IMR-90 (cell line): ENCODE measurements at regions not wholly inside any gene's neighbourhood (a gene's known extent, or its start where the extent isn't known, plus 50 kb on each side); places are given as distances from the start of the nearest gene placed in this dataset.

Experiments
- ATAC-seq: fragments of 200-7000 bp; cut with Tn5 transposase; 2 replicates; pipeline ENCODE4 v1.9.1; 2020; ENCODE audit warnings: low read depth, mild to moderate bottlenecking, moderate library complexity
- BruUV-seq: library from RNA; stranded (reverse); fragments of 400-500 nt; replicated peaks from 2 replicates; lab custom pipeline; 2021; lab: Mats Ljungman, UMichigan
- CTCF ChIA-PET: fragments of 300-600 bp; formaldehyde crosslinking; extraction: SDS; loops from one replicate; lab custom pipeline; 2021; ENCODE audit warnings: antibody characterized with exemption; lab: Yijun Ruan, JAX
- POLR2A ChIA-PET: fragments of 300-600 bp; sonication (Branson Sonifier 250); formaldehyde crosslinking; loops from one replicate; lab custom pipeline; 2022; ENCODE audit warnings: antibody characterized with exemption; ENCODE audit not compliant: unreplicated experiment; lab: Charles Lee
- DNase-seq: peaks from one replicate; pipeline ENCODE4 v3.0.0; 2013
- H2AFZ ChIP-seq: replicated peaks from 2 replicates; pipeline ENCODE3; 2013; ENCODE audit warnings: low read length, mild to moderate bottlenecking; ENCODE audit not compliant: poor library complexity
- H2AK5ac ChIP-seq: 2 replicates; pipeline ENCODE4 v1.6.1; 2013; ENCODE audit warnings: low read depth, low read length, inconsistent platforms
- H2AK9ac ChIP-seq: replicated peaks from 2 replicates; pipeline ENCODE3; 2013; ENCODE audit warnings: mild to moderate bottlenecking, low read depth, low read length, moderate library complexity; ENCODE audit not compliant: poor library complexity
- H2BK120ac ChIP-seq: 2 replicates; pipeline ENCODE4 v1.6.1; 2013; ENCODE audit warnings: low read depth, low read length, inconsistent platforms
- H2BK15ac ChIP-seq: 3 replicates; pipeline ENCODE4 v1.6.1; 2013; ENCODE audit warnings: low read depth, low read length, inconsistent platforms
- H2BK20ac ChIP-seq: 2 replicates; pipeline ENCODE4 v1.6.1; 2013; ENCODE audit warnings: low read depth, mild to moderate bottlenecking, inconsistent platforms, low read length, moderate library complexity
- H2BK5ac ChIP-seq: 2 replicates; pipeline ENCODE4 v1.6.1; 2013; ENCODE audit warnings: mild to moderate bottlenecking, low read depth, low read length, inconsistent platforms; ENCODE audit not compliant: poor library complexity, severe bottlenecking
- H3K14ac ChIP-seq: replicated peaks from 2 replicates; pipeline ENCODE4 v1.6.1; 2013; ENCODE audit warnings: low read depth, low read length, inconsistent platforms
- H3K18ac ChIP-seq: 2 replicates; pipeline ENCODE4 v1.6.1; 2013; ENCODE audit warnings: low read depth, low read length, control low read depth
- H3K23ac ChIP-seq: 2 replicates; pipeline ENCODE4 v1.6.1; 2013; ENCODE audit warnings: low read depth, low read length, inconsistent platforms
- H3K27ac ChIP-seq: 2 replicates; pipeline ENCODE4 v1.5.1; 2013; ENCODE audit warnings: mild to moderate bottlenecking, control low read depth, low read length; ENCODE audit not compliant: insufficient read depth
- H3K27me3 ChIP-seq: 2 replicates; pipeline ENCODE4 v1.6.1; 2013; ENCODE audit warnings: low read length; ENCODE audit not compliant: control insufficient read depth, insufficient read depth
- H3K36me3 ChIP-seq: 2 replicates; pipeline ENCODE4 v1.6.1; 2013; ENCODE audit warnings: low read length, mixed read lengths; ENCODE audit not compliant: control insufficient read depth, insufficient read depth
- H3K4ac ChIP-seq: 2 replicates; pipeline ENCODE4 v1.6.1; 2013; ENCODE audit warnings: low read depth, low read length, inconsistent platforms
- H3K4me1 ChIP-seq: 2 replicates; pipeline ENCODE4 v1.6.1; 2013; ENCODE audit warnings: low read length, mixed read lengths; ENCODE audit not compliant: control insufficient read depth, insufficient read depth
- H3K4me2 ChIP-seq: 2 replicates; pipeline ENCODE4 v1.6.1; 2013; ENCODE audit warnings: low read depth, mild to moderate bottlenecking, control low read depth, low read length, moderate library complexity
- H3K4me3 ChIP-seq: 2 replicates; pipeline ENCODE4 v1.5.1; 2013; ENCODE audit warnings: low read depth, mild to moderate bottlenecking, control low read depth, low read length, moderate library complexity; ENCODE audit not compliant: insufficient read depth
- H3K56ac ChIP-seq: 2 replicates; pipeline ENCODE4 v1.6.1; 2013; ENCODE audit warnings: low read length, inconsistent platforms; ENCODE audit not compliant: insufficient read depth; ENCODE audit errors: extremely low read depth
- H3K79me1 ChIP-seq, 2 experiments: 2 replicates each; pipeline ENCODE4 v1.6.1; 2013; ENCODE audit warnings: low read length in 2 of 2, inconsistent platforms in 1 of 2, low read depth in 1 of 2
- H3K9ac ChIP-seq: 2 replicates; pipeline ENCODE4 v1.6.1; 2013; ENCODE audit warnings: low read depth, low read length, control low read depth
- H3K9me1 ChIP-seq: 2 replicates; pipeline ENCODE4 v1.6.1; 2013; ENCODE audit warnings: low read length, inconsistent platforms; ENCODE audit not compliant: insufficient read depth
- H3K9me3 ChIP-seq: 2 replicates; pipeline ENCODE4 v1.6.1; 2013; ENCODE audit warnings: low read length; ENCODE audit not compliant: control insufficient read depth, insufficient read depth
- H4K20me1 ChIP-seq: 2 replicates; pipeline ENCODE4 v1.6.1; 2013; ENCODE audit warnings: low read length, inconsistent platforms; ENCODE audit not compliant: insufficient read depth
- H4K5ac ChIP-seq: 2 replicates; pipeline ENCODE4 v1.6.1; 2013; ENCODE audit warnings: mild to moderate bottlenecking, low read depth, low read length, control low read depth
- H4K8ac ChIP-seq, 2 experiments: 2 replicates each; pipeline ENCODE4 v1.6.1; 2013; ENCODE audit warnings: low read depth in 2 of 2, low read length in 2 of 2, control low read depth in 1 of 2, inconsistent platforms in 1 of 2
- H4K91ac ChIP-seq: 2 replicates; pipeline ENCODE4 v1.6.1; 2013; ENCODE audit warnings: low read depth, low read length, inconsistent platforms; ENCODE audit not compliant: insufficient read depth
- BHLHE40 ChIP-seq: fragments of 150-350 bp; IDR thresholded peaks from 2 replicates; pipeline ENCODE4 v1.6.1; 2016; ENCODE audit warnings: mild to moderate bottlenecking, low read depth, low read length
- CEBPB ChIP-seq: IDR thresholded peaks from 2 replicates; pipeline ENCODE4 v1.6.1; 2012; ENCODE audit warnings: low read depth, low read length, improper control_type of control experiment
- CHD1 ChIP-seq: IDR thresholded peaks from 2 replicates; pipeline ENCODE4 v1.6.1; 2012; ENCODE audit warnings: low read depth, low read length, improper control_type of control experiment
- MAZ ChIP-seq: IDR thresholded peaks from 2 replicates; pipeline ENCODE4 v1.6.1; 2012; ENCODE audit warnings: low read depth, mild to moderate bottlenecking, low read length, improper control_type of control experiment, moderate library complexity, borderline replicate concordance
- MXI1 ChIP-seq: IDR thresholded peaks from 2 replicates; pipeline ENCODE4 v1.6.1; 2012; ENCODE audit warnings: low read depth, mild to moderate bottlenecking, low read length, moderate library complexity, borderline replicate concordance
- NFE2L2 ChIP-seq: fragments of 150-350 bp; IDR thresholded peaks from 2 replicates; pipeline ENCODE4 v1.6.1; 2016; ENCODE audit warnings: low read depth, mild to moderate bottlenecking, low read length
- RAD21 ChIP-seq: IDR thresholded peaks from 2 replicates; pipeline ENCODE4 v1.6.1; 2012; ENCODE audit warnings: low read length, improper control_type of control experiment
- RCOR1 ChIP-seq: IDR thresholded peaks from 2 replicates; pipeline ENCODE4 v1.6.1; 2012; ENCODE audit warnings: mild to moderate bottlenecking, low read length, improper control_type of control experiment; ENCODE audit not compliant: insufficient replicate concordance
- RFX5 ChIP-seq: IDR thresholded peaks from 2 replicates; pipeline ENCODE4 v1.8.0; 2012; ENCODE audit warnings: low read depth, mild to moderate bottlenecking, low read length, moderate library complexity
- SMC3 ChIP-seq: fragments of 150-350 bp; IDR thresholded peaks from 2 replicates; pipeline ENCODE4 v1.6.1; 2016; ENCODE audit warnings: low read depth, mild to moderate bottlenecking, antibody characterized with exemption, low read length, moderate library complexity
- WGBS, 2 experiments: methylation state at CpG; one replicate each; pipeline versions ENCODE4 v1.1.5 to v1.1.7; 2013; ENCODE audit warnings: missing lambda C conversion rate in 2 of 2; ENCODE audit not compliant: insufficient read length in 1 of 2; ENCODE audit errors: extremely low coverage in 2 of 2; 5-methylcytosine and 5-hydroxymethylcytosine counted together
- dilution Hi-C: fragments of 300-500 bp; cut with HindIII; formaldehyde crosslinking; loops from one replicate; pipeline ENCODE4 v1.14.3; 2018; ENCODE audit warnings: low sequenced_read_pairs; ENCODE audit not compliant: unreplicated experiment
- in situ Hi-C: fragments of 300-500 bp; cut with MboI; formaldehyde crosslinking; loops from 3 replicates; pipeline ENCODE4 v1.14.3; 2019; ENCODE audit warnings: low sequenced_read_pairs, inconsistent platforms, mixed read lengths
- intact Hi-C: fragments of 100-400 bp; cut with micrococcal nuclease; formaldehyde crosslinking; loops from 2 replicates; pipeline ENCODE4 v1.10.0; 2022
- TF ChIP-seq, protein P1 (sequence below): fragments of 150-350 bp; IDR thresholded peaks from 2 replicates; pipeline ENCODE4 v1.6.1; 2016; ENCODE audit warnings: low read depth, mild to moderate bottlenecking, low read length, moderate library complexity, borderline replicate concordance
- TF ChIP-seq, protein P2 (sequence below): conservative IDR thresholded peaks from 2 replicates; pipeline ENCODE4 v1.5.1; 2012; ENCODE audit warnings: mild to moderate bottlenecking, low read depth, low read length, improper control_type of control experiment
- TF ChIP-seq, protein P3 (sequence below): fragments of 150-350 bp; IDR thresholded peaks from 2 replicates; pipeline ENCODE4 v1.6.1; 2017; ENCODE audit warnings: mild to moderate bottlenecking, antibody characterized with exemption, low read length, low read depth

DNA sequence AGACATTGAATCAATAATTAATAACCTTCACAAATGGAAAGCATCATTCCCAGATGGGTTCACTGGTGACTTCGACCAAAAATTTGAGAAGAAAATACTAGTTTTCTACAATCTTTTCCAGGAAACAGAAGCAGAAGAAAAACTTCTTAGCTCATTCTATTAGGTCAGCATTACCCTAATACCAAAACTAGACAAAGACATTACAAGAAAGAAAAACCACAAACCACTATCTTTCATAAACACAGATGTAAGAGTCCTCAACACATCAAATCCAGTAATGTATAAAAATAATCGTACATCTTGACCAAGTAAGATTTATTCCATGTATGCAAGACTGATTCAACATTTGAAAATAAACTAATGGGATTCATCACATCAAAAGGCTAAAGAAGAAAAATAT, 64.0 kb upstream of the CDK1 start:
- H3K9me1 ChIP-seq = no peaks in the 10 kb centered on the region
- no peak overlapping the region for H2AK5ac ChIP-seq
- no peak overlapping the region for H4K8ac ChIP-seq
- intact Hi-C loops = no loop called here
- no peak overlapping the region for H2AFZ ChIP-seq
- no peak overlapping the region for H3K14ac ChIP-seq
- no peak overlapping the region for H3K18ac ChIP-seq
- no peaks in the 10 kb centered on the region for H3K27me3 ChIP-seq
- no peaks in the 10 kb centered on the region for H3K79me1 ChIP-seq
- H2AK9ac ChIP-seq = no peak overlapping the region
- no peak overlapping the region for H3K23ac ChIP-seq
- no peaks in the 10 kb centered on the region for H4K20me1 ChIP-seq
- H3K36me3 ChIP-seq = no peaks in the 10 kb centered on the region
- no peak overlapping the region for H3K4me2 ChIP-seq
- BruUV-seq = no TSS peak
- no peak overlapping the region for H3K56ac ChIP-seq
- H3K4me3 ChIP-seq = no peak overlapping the region
- H4K91ac ChIP-seq = no peak overlapping the region
- ChIA-PET CTCF (interaction anchor here (1.1 kb wide), 1 partner anchor 53 kb away, joined by 4 read pairs; no protein-coding TSS in a partner anchor), POLR2A (no interaction called here)
- no peak overlapping the region for H2BK20ac ChIP-seq
- no peaks in the 10 kb centered on the region for H3K9me3 ChIP-seq
- DNase-seq (no peak), ATAC-seq (no peak)
- in situ Hi-C loops = no loop called here
- no peaks in the 10 kb centered on the region for H3K4me1 ChIP-seq
- no peak overlapping the region for H2BK15ac ChIP-seq
- dilution Hi-C loops = no loop called here
- no peak overlapping the region for H2BK120ac ChIP-seq
- H3K4ac ChIP-seq = no peak overlapping the region
- H3K27ac ChIP-seq = no peak overlapping the region
- TF ChIP-seq RAD21 (no peak), CEBPB (no peak), CHD1 (no peak), NFE2L2 (no peak), SMC3 (no peak), MXI1 (no peak), BHLHE40 (no peak), RFX5 (no peak), RCOR1 (no peak), MAZ (no peak)
- TF ChIP-seq, protein P1, sequence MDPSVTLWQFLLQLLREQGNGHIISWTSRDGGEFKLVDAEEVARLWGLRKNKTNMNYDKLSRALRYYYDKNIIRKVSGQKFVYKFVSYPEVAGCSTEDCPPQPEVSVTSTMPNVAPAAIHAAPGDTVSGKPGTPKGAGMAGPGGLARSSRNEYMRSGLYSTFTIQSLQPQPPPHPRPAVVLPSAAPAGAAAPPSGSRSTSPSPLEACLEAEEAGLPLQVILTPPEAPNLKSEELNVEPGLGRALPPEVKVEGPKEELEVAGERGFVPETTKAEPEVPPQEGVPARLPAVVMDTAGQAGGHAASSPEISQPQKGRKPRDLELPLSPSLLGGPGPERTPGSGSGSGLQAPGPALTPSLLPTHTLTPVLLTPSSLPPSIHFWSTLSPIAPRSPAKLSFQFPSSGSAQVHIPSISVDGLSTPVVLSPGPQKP = no peak
- TF ChIP-seq, protein P2, sequence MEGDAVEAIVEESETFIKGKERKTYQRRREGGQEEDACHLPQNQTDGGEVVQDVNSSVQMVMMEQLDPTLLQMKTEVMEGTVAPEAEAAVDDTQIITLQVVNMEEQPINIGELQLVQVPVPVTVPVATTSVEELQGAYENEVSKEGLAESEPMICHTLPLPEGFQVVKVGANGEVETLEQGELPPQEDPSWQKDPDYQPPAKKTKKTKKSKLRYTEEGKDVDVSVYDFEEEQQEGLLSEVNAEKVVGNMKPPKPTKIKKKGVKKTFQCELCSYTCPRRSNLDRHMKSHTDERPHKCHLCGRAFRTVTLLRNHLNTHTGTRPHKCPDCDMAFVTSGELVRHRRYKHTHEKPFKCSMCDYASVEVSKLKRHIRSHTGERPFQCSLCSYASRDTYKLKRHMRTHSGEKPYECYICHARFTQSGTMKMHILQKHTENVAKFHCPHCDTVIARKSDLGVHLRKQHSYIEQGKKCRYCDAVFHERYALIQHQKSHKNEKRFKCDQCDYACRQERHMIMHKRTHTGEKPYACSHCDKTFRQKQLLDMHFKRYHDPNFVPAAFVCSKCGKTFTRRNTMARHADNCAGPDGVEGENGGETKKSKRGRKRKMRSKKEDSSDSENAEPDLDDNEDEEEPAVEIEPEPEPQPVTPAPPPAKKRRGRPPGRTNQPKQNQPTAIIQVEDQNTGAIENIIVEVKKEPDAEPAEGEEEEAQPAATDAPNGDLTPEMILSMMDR = no peak
- TF ChIP-seq, protein P3, sequence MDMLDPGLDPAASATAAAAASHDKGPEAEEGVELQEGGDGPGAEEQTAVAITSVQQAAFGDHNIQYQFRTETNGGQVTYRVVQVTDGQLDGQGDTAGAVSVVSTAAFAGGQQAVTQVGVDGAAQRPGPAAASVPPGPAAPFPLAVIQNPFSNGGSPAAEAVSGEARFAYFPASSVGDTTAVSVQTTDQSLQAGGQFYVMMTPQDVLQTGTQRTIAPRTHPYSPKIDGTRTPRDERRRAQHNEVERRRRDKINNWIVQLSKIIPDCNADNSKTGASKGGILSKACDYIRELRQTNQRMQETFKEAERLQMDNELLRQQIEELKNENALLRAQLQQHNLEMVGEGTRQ = no peak
- no peak overlapping the region for H3K9ac ChIP-seq
- H2BK5ac ChIP-seq = no peak overlapping the region
- no peak overlapping the region for H4K5ac ChIP-seq
- WGBS, 2 experiments = no CpG with 5 or more reads among the region's 2 CpGs
